SK-N-MC (cell line): ENCODE measurements at regions not wholly inside any gene's neighbourhood (a gene's known extent, or its start where the extent isn't known, plus 50 kb on each side); places are given as distances from the start of the nearest gene placed in this dataset.

Source experiments
- EZH2 ChIP-seq: fragments of 200-600 bp; sonication (generic); IDR thresholded peaks from one replicate; pipeline ENCODE4 v1.6.1; 2017; ENCODE audit warnings: antibody characterized with exemption
- FOXP2 ChIP-seq: optimal IDR thresholded peaks from 2 replicates; pipeline ENCODE3; 2011; ENCODE audit warnings: mild to moderate bottlenecking, moderate library complexity; ENCODE audit not compliant: insufficient read depth; ENCODE audit errors: extremely low read length, control extremely low read depth
- POLR2AphosphoS5 ChIP-seq: IDR thresholded peaks from 2 replicates; pipeline ENCODE4 v1.6.1; 2012; ENCODE audit warnings: mild to moderate bottlenecking, low read depth, low read length, borderline replicate concordance

GRCh38 chr11:92022499-92022898, 202.1 kb upstream of the FAT3 start:
- no peak for TF ChIP-seq POLR2AphosphoS5
- no peak for TF ChIP-seq EZH2
- TF ChIP-seq FOXP2 = no peak
